A549 (cell line): ENCODE measurements at regions not wholly inside any gene's neighbourhood (a gene's known extent, or its start where the extent isn't known, plus 50 kb on each side); places are given as distances from the start of the nearest gene placed in this dataset.

Experiments used
- CTCF ChIP-seq: fragments of >200 bp; sonication (Bioruptor Twin); formaldehyde crosslinking; IDR thresholded peaks from 3 replicates; pipeline ENCODE4 v1.5.1; 2016
- ESRRA ChIP-seq: fragments of 150-350 bp; IDR thresholded peaks from 2 replicates; pipeline ENCODE4 v1.6.1; 2014; ENCODE audit warnings: mild to moderate bottlenecking, low read length, borderline replicate concordance
- USF2 ChIP-seq: fragments of 450-650 bp; IDR thresholded peaks from 2 replicates; pipeline ENCODE4 v1.6.1; 2014; ENCODE audit warnings: antibody characterized with exemption

GRCh38 chr13:112194167-112194530 is 127.2 kb downstream of the SOX1 start:
- no peak for TF ChIP-seq CTCF
- no peak for TF ChIP-seq ESRRA
- TF ChIP-seq USF2 = no peak
